ENCODE measurements at regions not wholly inside any gene's neighbourhood (a gene's known extent, or its start where the extent isn't known, plus 50 kb on each side); places are given as distances from the start of the nearest gene placed in this dataset.

DNA sequence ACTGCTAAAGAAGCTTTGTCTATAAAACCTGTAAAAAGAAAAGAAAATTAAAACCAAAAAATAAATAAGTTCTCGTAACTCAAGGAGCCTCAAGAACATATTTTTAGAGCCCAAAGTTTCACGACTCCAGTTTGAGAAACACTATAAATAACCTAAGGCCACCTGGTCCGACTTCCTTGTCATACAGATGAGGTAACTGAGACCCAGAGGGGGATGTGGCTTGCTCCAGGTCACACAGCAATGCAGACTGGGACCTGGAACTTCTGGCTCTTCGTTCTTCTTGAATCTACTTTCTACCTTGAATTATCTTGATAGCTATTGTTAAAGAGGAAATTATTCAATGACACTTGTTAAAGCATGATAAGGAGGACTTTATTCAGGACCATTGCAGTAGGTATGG lies 514.8 kb downstream of the CDK5RAP2 start:
- in situ Hi-C loops (cut with HindIII; ENCODE audit: low pct_unique_long_range_greater_than_20kb, low sequenced_read_pairs) (no loop called here), intact Hi-C loops (cut with micrococcal nuclease; ENCODE audit: unreplicated experiment) (no loop called here)
- Histone ChIP-seq H3K27ac (ENCODE audit: low read length) (no peak overlapping the region), H3K4me3 (ENCODE audit: low read depth in 2 of 2, low read length in 2 of 2) (no peak overlapping the region), H3K9me3 (ENCODE audit: control insufficient read depth, insufficient read depth, low read depth, low read length) (no peaks in the 10 kb centered on the region), H3K27me3 (ENCODE audit: control insufficient read depth, insufficient read depth, low read length) (no peaks in the 10 kb centered on the region), H3K4me1 (ENCODE audit: control insufficient read depth, insufficient read depth, low read length) (no peaks in the 10 kb centered on the region), H3K36me3 (ENCODE audit: control insufficient read depth, insufficient read depth, low read length) (no peaks in the 10 kb centered on the region)
- BruUV-seq (replicated peaks) = no TSS peak
- TF ChIP-seq, protein P1, sequence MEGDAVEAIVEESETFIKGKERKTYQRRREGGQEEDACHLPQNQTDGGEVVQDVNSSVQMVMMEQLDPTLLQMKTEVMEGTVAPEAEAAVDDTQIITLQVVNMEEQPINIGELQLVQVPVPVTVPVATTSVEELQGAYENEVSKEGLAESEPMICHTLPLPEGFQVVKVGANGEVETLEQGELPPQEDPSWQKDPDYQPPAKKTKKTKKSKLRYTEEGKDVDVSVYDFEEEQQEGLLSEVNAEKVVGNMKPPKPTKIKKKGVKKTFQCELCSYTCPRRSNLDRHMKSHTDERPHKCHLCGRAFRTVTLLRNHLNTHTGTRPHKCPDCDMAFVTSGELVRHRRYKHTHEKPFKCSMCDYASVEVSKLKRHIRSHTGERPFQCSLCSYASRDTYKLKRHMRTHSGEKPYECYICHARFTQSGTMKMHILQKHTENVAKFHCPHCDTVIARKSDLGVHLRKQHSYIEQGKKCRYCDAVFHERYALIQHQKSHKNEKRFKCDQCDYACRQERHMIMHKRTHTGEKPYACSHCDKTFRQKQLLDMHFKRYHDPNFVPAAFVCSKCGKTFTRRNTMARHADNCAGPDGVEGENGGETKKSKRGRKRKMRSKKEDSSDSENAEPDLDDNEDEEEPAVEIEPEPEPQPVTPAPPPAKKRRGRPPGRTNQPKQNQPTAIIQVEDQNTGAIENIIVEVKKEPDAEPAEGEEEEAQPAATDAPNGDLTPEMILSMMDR (IDR thresholded peaks at IDR 0.05) = no peak
- TF ChIP-seq SIN3A (IDR thresholded peaks at IDR 0.05; ENCODE audit: borderline replicate concordance, insufficient read depth, low read depth, low read length) (no peak), POLR2AphosphoS5 (IDR thresholded peaks at IDR 0.05; ENCODE audit: low read depth, low read length) (no peak), REST (IDR thresholded peaks at IDR 0.05; ENCODE audit: insufficient read depth in 1 of 2, low read depth in 2 of 2, low read length in 1 of 2) (no peak), TCF7L2 (IDR thresholded peaks at IDR 0.05; ENCODE audit: low read depth, low read length) (no peak)
- DNase-seq (ENCODE audit: low read depth, low spot score) (no peak), ATAC-seq (no peak)
- ChIA-PET CTCF (no interaction called here), POLR2A (no interaction called here)

DNA sequence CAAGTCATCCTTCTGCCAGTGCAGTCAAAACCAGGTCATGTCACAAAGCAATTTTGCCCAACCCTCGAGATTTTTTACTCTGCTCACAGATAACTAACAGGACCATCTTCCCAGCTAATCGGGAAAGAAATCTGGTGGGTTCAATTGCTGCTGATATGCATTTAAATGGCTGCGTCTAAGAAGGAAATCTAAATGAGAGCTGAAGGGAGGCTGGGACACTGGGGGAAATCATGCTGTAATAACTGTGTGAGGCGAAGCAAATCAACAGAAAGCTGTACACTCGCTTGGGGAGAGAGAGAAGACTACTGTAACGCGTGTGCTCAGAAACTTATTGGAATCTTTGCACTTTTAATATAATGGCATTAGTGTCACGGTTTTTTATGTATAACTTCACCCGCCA lies 535.0 kb downstream of the CDK5RAP2 start:
- TF ChIP-seq TCF7L2 (IDR thresholded peaks at IDR 0.05; ENCODE audit: low read depth, low read length) = no peak
- TF ChIP-seq SIN3A (IDR thresholded peaks at IDR 0.05; ENCODE audit: borderline replicate concordance, insufficient read depth, low read depth, low read length) = no peak
- TF ChIP-seq REST (IDR thresholded peaks at IDR 0.05; ENCODE audit: insufficient read depth in 1 of 2, low read depth in 2 of 2, low read length in 1 of 2) = no peak
- TF ChIP-seq, protein P1 (IDR thresholded peaks at IDR 0.05) = no peak
- no peak for TF ChIP-seq POLR2AphosphoS5 (IDR thresholded peaks at IDR 0.05; ENCODE audit: low read depth, low read length)
- Histone ChIP-seq H3K9me3 (ENCODE audit: control insufficient read depth, insufficient read depth, low read depth, low read length) (no peaks in the 10 kb centered on the region), H3K4me1 (ENCODE audit: control insufficient read depth, insufficient read depth, low read length) (no peaks in the 10 kb centered on the region), H3K27ac (ENCODE audit: low read length) (no peak overlapping the region), H3K4me3 (ENCODE audit: low read depth in 2 of 2, low read length in 2 of 2) (no peak overlapping the region), H3K36me3 (ENCODE audit: control insufficient read depth, insufficient read depth, low read length) (no peaks in the 10 kb centered on the region), H3K27me3 (ENCODE audit: control insufficient read depth, insufficient read depth, low read length) (no peaks in the 10 kb centered on the region)
- DNase-seq (ENCODE audit: low read depth, low spot score) = no peak
- no TSS peak for BruUV-seq (replicated peaks)
- intact Hi-C loops (cut with micrococcal nuclease; ENCODE audit: unreplicated experiment) = no loop called here
- POLR2A ChIA-PET = no interaction called here
- in situ Hi-C loops (cut with HindIII; ENCODE audit: low pct_unique_long_range_greater_than_20kb, low sequenced_read_pairs) = no loop called here
- no peak for ATAC-seq
- CTCF ChIA-PET = no interaction called here
